Stimulated activated CD4-positive, alpha-beta T cell treated with anti-CD3 and anti-CD28 coated beads, Interleukin-4, amount 100 ng/mL, for 24 hours (primary cell): ENCODE measurements at regions not wholly inside any gene's neighbourhood (a gene's known extent, or its start where the extent isn't known, plus 50 kb on each side); places are given as distances from the start of the nearest gene placed in this dataset.

Experiments used
- DNase-seq: peaks from one replicate; pipeline ENCODE4 v3.0.0-alpha.2; 2020

GRCh38 chr17:73787076-73788059, 143.1 kb upstream of the SDK2 start:
- no peak for DNase-seq

DNA sequence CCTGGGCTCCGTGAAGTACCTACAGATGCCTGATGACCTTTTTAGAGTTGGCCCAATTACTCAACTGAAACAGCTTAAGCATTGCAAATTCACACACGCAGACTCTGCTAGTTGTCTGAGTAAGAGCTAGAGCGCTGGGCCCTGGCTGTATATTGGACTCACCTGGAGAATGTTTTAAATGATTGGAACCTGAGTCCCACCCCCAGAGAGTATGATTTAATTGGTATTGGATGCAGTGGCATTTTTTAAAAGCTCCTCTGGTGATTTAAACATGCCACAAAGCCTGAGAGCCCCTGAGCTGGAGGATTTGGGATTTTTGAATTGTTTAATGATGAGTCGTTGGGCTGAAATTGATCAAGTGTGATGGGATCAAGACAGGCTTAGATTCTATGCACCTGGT, 143.9 kb upstream of the SDK2 start:
- no peak for DNase-seq

DNA sequence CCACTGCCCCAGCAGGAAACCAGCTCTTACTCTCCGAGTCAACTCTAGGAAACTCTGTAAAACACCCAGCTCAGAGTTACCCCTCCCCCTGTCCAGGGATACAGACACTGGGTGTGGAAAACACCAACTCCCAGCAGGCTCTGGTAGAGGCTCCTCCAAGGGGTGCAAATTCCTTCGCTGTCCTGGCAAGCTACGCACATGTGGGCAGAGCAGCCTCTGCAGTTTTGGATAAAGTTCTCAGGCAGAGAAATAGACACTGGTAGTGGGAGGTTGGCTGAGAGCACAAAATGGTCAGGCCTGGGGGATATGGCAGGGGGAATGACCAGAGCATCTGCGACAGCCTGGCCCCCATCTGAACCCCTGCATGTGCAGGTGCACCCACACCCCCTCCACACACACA, 146.9 kb upstream of the SDK2 start:
- DNase-seq = no peak

GRCh38 chr17:73791631-73792030, 147.4 kb upstream of the SDK2 start:
- DNase-seq = no peak

- DNase-seq = no peak
Observed at GRCh38 chr17:73792994-73793393, 148.7 kb upstream of the SDK2 start.

- DNase-seq = no peak
Observed at GRCh38 chr17:73794336-73794735, 150.1 kb upstream of the SDK2 start.

GRCh38 chr17:73795730-73796129, 151.5 kb upstream of the SDK2 start:
- no peak for DNase-seq

- no peak for DNase-seq
Observed at GRCh38 chr17:73797594-73798110, 153.4 kb upstream of the SDK2 start.

DNA sequence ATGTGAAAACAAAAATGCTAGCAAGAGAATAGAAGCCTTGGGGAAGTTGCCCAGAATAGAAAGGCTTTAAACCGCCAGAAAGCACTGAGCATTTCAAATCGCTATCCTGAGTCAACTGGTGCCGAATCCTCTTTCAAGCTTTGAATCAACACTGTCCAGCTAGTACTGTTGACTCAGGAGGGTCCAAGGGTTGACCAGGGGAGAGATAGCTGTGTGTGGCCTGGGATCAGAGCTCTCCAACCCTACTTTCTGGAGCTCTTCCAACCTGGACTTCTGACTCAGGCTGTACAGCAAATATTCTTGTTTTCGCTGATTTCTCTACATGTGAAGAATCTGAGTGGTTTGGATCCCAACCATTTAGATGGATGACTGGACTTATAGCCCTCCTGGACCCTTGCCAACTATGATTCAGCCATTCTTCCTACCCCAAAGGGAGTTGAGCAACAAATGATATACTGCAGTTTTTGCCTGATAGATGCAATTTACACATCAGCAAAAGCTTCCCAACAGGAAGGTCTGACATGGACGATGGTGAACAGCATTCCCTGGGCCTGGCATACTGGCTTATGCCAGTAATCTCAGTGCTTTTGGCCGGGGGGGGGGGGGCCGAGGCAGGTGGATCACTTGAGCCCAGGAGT, 154.0 kb upstream of the SDK2 start:
- DNase-seq = no peak

DNA sequence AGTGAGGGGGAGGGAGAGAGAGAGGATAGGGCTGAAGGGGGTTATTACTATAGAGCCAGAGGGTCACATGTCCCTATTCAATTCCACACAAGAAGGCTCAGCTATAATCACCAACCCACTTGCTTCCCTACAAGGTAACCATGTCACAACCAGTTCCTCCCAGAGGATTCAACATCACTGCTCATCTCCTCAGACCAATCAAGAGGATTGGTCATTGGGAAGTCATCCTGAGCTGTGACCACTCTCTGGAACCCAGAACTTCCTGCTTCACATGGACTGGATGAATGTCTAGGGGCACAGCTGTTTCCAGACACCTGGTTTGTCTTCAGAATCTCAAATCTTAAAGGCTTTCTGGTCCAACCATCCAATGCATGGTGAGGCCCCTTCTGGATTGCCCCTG, 154.9 kb upstream of the SDK2 start:
- no peak for DNase-seq

GRCh38 chr17:73799781-73800627, 155.8 kb upstream of the SDK2 start:
- DNase-seq = no peak

DNA sequence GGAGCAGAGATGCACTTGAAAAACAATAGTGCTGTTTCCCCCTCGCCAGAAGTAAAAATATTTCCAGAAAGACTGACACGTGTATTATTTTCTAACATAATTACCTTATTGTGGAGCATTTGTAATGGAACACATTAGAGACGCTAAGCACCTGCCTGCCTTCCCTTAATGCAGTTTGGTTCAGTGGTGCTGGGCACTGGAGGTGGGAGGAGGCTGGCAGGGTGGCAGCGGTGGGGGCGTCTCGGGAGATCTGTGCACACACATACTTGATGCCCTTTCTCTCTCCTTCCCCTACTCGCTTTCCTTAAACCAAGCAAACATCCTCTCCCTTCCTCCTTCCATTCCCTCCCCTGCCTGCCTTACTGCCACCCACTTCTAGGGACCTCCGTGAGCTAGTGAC, 156.6 kb upstream of the SDK2 start:
- no peak for DNase-seq

DNA sequence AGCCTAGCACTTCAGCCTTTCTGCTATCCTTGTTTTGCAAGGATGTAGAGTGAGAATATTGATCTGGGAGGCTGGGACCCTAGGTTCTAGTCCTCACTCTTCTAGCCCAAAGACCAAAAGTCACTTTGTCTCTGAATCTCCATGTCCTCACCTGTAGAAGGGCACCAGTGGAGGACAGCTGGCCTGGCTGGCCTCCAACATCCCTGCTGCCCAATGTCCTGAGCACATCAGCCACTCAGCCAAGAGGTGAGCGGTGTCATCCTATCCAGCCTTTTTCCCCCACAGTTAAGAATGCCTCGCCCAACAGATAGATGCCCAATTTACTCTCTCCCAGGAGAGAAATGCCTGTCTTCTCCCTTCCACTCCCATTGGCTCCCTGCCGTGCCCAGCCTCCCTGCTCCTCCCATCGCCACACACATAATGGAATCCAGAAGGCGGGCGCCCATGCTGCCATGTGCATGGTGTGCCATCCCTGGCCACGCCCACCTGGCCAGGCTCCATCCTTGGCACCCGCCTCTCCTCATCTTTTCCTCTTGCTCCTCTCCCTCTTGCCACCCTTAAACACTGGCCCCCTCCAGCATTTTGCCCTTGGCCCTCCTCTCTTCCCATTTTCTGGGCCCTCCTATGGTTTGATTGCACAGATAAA, 157.3 kb upstream of the SDK2 start:
- DNase-seq = no peak

- no peak for DNase-seq
Observed at GRCh38 chr17:73802314-73802713, 158.1 kb upstream of the SDK2 start.

DNA sequence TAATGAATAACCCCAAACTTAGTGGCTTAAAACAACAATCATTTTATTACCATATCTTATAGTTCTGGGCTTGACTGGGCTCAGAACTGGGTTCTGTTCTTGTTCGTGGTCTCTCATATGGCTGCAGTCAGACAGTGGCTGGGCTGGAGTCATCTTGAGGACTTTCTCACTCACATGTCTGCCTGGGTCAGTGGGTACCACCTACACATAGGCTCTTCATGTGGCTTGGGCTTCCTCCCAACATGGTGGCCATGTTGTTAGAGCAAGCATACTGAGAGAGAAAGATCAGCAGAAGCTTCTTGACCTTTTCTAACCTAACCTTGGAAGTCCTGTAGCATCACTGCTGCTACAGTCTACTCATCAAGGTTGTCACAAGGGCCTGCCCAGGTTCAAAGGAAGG, 158.6 kb upstream of the SDK2 start:
- DNase-seq = no peak

- DNase-seq = no peak
Observed at GRCh38 chr17:73803964-73804435, 159.8 kb upstream of the SDK2 start.

GRCh38 chr17:73806768-73807167, 162.5 kb upstream of the SDK2 start:
- no peak for DNase-seq

DNA sequence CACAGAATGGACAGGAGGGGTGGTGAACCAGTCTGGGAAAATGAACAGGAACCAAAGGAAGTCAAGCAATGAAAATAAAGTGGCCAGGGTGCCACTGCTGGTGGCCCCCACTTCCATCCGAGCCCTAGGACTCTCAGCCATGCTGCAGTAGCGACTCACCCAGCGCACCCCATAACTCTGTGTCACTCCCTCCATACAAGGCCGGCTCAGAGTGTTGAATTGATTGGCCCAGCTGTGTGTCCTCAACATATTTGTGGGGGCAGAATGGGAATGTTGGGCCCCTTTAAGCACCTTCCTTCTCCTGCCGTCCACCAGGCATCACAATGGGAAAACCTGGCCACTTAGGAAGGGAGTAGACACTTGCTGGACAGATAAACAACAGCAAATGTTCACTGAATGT, 169.0 kb upstream of the SDK2 start:
- no peak for DNase-seq

DNA sequence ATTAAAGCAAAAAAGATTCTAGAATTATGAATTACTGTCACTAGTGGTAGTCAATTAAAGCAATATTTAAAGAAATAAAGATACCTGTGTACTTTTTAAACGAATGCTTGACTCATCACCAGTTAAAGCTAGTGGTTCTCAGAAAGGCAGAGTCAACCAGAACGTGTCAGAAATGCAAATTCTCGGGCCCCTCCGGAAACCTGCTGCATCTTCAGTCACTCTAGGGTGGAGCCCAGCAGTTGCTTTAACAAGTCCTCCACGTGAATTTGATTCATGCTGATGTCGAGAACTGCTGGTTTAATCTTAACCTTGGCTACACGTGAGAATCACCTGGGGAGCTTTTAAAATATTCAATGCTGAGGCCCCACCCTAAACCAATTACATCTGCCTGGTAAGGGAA, 169.8 kb upstream of the SDK2 start:
- DNase-seq = no peak

DNA sequence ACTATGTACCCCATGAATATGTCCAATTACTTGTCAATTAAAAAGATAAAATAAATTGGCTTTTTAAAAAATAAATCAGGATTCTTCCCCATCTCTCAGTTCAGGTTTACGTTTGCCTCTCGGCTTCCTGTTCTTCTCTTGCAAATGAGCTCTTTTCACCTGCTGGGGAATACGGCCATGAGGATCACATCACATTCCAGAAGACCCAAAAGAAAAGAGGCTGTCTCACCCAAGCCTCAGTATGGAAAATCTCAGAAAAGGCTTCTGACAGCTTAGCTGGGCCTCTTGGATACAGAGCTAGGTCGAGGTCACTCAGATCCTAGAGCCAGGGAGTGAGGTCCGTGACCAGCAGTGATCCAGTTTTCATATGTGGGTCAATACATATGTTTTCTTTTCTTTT, 171.2 kb upstream of the SDK2 start:
- no peak for DNase-seq

GRCh38 chr17:73819440-73820395, 175.5 kb upstream of the SDK2 start:
- no peak for DNase-seq
